ENCODE measurements at regions not wholly inside any gene's neighbourhood (a gene's known extent, or its start where the extent isn't known, plus 50 kb on each side); places are given as distances from the start of the nearest gene placed in this dataset.

DNA sequence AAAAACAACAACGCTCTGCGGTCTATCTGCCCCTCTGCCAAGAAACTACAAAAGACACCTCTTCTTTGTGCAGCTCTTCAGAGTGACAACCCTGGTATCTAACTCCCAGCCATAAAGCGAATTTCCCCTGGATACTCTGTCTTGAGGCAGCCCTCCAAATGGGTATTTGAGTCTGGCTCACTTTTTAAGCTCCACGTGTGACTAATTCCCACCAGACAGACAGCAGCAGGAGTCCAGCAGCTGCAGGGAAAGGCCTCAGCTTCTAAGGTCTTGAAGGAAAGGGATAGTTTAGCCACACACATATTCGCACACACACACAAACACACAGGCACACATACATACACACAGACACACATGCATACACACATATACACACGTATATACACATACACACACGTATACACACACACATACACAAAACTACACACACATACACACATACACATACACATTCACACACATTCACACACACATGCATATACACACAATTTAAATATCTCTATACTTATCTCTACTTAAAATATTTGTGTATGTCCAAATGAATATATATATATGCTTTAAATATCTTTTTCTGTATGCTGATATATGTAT, 188.8 kb downstream of the TSHZ3 start:
- DNase-seq (ENCODE audit: low read depth in 2 of 2), result no peak

DNA sequence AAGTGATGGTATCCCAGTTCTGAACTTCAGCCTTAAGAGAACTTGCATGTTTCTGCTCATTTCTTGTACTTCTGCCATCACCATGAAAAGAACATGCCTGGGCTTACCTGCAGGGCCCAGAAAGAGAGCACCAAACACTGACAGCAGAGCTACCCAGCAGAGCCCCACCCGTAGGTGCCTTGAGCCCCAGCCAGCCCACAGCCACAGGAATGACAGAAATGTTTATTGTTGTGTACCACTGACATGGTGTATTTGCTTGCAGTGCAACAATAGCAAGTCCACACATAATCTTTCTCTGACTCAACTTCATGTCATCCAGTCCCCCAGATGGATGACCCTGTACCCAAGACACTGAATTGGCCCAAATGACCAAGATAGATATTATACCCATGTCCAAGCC, 195.2 kb downstream of the TSHZ3 start:
- DNase-seq (ENCODE audit: low read depth in 2 of 2), result no peak

DNA sequence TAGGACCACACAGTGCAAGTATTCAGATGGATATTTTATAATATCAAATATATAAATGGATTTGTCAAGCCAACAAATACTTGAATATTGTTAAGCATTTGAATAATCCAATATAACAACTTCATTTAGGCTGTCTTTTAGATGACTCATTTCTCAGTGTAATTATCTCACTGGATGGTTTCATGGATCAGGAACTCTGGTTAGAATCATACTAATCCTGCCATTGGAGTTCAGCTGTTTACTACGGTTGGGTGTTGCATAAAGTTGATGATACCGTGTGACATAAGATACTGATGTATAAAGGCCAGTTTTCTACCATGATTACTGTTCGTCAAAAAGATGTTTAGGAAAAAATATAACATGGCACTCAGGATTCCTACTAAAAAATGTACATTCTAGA, 196.3 kb downstream of the TSHZ3 start:
- DNase-seq (ENCODE audit: low read depth in 2 of 2), result no peak

DNA sequence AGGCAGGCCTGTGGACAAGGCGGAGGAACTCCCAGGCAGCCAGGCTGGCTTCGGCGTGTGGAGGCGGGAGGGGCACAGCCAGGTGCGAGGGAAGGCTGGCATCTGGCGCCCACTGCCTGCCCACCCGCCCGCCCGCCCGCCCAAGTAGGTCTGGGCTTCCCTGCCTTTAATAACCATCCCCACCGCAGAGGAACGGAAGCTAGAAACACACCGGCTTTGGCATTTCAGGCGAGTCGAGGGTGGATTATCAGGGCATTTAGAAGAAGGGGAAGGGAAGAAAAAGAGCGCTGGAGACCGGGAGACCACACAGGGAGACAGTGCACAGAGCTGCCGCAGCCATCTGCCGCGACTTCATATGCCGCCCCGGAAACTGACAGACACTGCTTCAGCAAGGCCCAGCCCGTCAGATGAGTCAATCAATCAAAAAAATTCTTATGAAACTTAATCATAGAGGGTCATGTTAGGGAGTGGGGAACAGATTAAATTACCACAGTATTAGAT, 199.7 kb downstream of the TSHZ3 start:
- no peak for DNase-seq (ENCODE audit: low read depth in 2 of 2)

DNA sequence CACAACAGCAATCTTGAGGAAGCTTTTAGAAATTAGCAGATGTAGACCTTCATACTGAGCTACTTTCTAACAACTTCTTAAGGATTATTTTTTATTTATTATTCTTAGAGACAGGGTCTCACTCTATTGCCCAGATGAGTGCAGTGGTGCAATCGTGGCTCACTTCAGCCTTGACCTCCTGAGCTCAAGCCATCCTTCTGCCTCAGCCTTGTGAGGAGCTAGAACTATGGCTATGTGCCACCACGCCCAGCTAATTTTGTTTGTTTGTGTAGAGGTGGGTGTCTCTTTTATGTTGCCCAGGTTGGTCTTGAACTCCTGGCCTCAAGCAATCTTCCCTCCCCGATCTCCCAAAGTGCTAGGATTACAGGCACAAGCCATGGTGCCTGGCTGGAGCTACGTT, 200.6 kb downstream of the TSHZ3 start:
- no peak for DNase-seq (ENCODE audit: low read depth in 2 of 2)

DNA sequence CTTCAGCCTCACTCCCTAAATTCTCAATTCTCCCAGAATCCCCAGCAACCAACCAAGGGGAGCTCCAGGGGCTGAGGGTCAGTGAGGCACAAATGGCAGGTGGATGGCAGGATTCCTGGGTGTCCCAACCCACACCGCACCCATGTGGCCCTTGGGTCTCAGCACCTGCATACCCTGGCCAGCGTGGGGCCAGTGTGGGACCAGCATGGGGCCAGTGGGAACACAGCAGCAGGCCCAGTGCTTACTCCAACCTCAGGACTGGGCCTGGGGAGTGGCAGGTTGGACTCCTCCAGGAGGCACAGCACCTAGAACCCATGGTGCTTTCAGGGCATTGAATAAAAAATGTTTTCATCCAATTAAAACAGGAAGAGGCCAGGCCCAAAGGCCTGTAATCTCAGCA, 202.0 kb downstream of the TSHZ3 start:
- DNase-seq (ENCODE audit: low read depth in 2 of 2), result no peak

DNA sequence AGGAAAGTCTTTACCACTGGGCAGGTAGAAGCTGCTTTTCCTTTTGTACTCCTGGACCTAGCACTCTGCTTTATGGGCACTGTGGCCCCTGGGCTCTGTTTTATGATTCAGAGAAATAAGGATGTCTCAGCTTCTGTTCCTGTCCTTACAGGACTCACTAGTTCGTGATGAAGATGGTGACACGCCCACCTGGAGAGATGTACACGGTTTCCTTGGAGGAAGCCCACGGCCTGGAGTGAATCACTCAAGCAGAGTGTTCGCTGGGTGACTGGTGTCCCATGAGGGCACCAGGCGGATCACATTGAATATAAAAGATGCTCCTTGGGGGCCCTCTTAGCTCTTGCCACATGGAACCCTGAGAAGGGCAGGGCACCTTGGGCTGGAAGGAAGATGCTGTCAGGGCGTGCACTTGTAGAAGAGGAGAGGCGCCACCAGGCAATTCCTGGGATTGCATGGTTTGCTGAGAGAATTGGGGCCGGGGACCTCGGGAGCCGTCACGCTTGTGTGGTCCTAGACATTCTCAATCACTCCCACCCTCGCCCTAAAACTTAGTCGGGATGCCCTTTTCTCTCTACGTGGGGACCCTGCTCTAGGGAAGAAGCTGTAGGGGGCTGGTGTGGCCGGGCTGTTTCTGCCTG, 202.6 kb downstream of the TSHZ3 start:
- DNase-seq (ENCODE audit: low read depth in 2 of 2), result no peak

DNA sequence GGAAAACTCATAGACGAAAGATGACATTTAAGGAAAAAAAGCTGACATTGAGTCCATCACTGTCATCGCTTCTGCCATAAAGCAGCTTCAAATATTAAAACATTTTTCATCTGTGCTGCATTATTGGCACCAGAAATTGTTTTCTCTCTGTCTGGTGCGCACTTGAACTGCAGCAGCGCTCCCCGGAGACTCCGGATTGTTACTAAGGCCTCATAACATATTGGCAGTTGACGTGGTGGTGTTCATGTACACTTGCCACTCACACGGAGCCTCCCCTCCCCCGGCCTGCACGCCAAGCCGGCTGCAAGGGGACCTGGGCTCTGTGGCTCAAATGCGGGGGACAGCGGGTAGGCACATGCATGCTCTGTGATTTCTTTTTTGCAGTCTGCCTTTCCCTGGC, 203.2 kb downstream of the TSHZ3 start:
- no peak for DNase-seq (ENCODE audit: low read depth in 2 of 2)

DNA sequence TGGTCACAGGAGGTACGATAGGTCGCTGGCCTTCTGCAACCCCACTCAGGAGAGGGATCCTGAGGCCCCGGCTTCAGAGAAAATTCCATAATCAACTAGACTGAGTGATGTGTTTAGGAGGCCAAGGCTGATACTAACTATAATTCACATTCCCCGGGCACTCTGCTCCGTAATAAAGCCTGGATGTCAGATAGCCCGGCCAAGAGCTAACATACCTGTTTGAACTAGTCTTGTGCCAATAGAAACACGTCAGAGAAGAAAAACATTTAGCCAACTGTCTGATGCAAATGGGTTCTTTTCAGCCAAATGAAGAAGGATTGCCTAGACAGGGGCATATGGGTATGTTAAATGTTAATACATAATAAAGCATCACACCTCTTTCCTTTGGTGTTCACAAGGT, 204.2 kb downstream of the TSHZ3 start:
- DNase-seq (ENCODE audit: low read depth in 2 of 2), result no peak

DNA sequence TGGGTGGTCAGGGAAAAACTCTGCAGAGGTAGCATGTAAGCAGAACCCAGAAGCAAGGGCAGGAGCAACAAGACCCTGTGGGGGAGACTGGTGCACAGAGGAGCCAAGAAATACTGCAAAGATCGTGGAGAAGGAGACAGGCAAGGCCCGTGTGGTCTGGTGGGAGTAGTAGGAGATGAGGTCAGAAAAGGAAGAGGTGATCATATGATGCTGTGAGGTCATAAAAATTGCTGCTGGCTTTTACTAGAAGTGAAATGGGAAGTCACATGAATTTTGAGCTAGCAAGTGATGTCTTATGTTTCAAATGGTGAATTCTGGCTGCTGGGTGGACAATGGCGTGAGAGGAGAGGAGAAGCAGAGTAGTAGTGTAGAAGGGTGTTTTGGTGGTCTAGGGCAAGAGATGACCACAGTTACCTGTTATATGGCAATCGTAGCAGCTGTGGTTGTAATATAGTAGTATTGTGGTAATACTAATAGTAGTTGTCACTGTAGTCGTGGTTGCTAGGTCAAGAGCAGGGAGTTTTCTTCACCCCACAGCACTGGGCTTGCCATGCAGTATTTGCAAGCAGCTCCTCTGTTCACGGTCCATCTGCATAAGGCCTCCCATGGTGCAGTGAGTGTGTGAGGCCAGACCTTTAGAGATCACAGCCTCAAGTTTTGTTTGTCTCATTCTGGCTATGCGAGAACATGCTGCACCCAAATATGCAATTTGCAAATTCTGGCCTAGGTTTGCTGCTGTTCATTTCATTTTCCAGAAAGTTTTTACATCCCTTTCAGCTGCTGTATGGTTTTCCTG, 205.0 kb downstream of the TSHZ3 start:
- no peak for DNase-seq (ENCODE audit: low read depth in 2 of 2)

DNA sequence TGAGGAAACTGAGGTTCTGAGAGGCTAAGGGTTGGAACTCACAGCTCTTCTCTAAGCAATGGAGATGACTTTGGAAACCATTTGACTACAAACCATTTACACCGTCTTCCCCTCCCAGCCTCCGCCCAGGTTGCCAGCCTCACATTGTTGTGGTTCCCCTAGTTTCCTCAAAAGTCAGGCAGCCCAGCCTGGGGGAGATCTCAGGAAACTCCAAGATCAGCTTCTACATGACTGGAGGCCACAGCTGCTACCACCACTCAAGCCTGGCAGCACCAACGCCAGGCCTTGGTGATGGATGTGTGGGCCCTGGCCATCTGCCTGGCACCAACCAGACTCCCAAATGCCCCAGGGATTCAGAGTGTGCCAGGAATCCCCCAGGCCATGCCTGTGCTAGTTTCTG, 207.9 kb downstream of the TSHZ3 start:
- DNase-seq (ENCODE audit: low read depth in 2 of 2), result no peak

DNA sequence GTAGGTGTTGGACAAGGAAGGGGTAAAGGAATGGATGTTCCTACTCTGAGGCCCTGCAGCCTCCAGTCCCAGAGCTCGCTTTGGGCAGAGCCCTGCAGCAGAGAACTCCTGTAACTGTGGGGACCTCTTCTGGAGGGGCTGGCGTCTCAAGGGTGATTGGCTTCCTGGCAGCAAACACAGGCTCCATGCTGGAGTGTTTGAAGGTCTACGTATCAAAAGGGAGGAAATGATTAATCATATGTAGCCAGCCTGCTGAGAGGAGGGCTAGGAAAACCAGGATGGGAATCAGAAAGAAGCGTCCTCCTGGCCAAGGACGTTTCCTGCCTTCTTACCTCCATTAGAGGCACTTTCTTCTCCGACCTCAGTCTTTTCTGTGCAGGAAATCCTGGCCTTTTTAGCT, 208.5 kb downstream of the TSHZ3 start:
- DNase-seq (ENCODE audit: low read depth in 2 of 2), result no peak

DNA sequence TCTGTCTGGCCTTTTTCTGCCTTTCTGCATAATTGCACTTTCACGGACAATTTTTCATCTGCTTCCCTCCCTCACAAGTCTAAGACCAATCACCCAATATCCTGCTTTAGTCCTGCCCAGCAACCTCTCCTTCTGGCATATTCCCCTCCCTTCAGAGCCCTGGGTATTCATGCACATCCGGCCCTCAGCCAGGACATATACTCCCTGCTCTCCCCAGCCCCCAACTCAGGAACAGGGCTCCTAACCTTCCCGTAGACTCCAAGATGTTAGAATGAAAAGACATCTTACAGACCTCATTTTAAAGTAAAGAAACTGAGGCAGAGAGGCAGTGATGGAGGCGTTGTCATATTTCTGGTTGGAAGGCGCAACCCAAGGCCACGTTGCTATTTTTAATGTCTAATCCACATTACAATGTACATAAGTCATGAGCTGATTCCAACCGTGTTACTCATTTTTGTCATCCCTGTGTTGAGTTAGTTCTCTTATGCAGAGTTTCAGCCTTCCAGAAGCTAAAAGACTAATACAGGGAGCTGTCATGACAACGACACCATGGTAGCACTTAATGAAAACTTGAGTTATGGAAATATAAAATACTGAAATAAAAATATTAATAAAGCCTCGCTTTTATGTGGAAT, 209.2 kb downstream of the TSHZ3 start:
- no peak for DNase-seq (ENCODE audit: low read depth in 2 of 2)

DNA sequence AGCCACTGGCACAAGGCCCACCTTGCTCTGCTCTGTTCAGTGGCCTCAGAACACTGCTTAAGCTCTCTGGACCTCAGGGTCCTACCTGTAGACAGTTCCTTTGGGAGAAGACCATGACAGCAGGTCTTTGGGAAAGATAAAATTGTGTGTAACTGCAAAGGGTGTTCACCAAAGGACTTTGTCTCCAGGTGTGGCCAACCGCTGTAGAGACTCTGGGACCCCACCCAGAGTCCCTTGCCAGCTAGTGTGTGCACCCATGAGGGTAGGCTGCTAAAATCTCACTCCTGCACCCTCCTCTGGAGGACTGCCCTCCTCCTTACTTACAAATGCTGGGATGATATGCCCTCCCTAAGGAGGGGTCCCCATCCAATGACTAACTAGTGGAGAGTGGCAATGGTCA, 211.2 kb downstream of the TSHZ3 start:
- no peak for DNase-seq (ENCODE audit: low read depth in 2 of 2)

DNA sequence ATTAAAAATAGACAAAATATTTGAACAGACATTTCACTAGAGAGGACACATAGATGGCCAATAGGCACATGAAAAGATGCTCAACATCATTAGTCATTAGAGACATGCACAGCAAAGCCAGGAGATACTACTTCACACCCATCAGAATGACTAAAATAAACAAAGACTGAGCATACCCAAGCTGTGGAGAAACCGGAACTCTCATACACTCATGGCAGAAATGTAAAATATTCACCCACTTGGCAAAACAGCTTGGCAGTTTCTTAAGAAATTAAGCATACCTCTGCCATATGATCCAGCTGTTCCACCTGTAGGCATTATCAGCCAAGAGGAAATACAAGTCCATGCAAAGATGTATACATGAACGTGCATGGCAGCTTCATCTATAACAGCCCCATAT, 213.4 kb downstream of the TSHZ3 start:
- no peak for DNase-seq (ENCODE audit: low read depth in 2 of 2)

DNA sequence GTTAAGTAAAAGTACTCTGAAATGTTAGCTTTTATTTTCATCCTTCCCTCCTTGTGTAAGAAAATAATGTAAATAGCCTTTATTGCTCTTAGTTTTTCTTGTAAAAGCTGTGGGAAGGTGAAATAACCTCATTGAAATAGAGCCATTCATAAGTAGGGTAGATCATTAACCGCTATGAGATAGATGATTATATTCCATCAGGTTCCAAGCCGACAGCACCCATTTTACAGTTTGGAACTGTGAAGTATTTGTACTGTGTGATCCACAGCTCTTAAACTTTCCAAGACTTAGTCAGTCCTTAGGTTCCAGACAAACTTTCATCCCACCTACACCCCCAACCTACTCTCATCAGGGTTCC, 216.5 kb downstream of the TSHZ3 start:
- no peak for DNase-seq (ENCODE audit: low read depth in 2 of 2)

DNA sequence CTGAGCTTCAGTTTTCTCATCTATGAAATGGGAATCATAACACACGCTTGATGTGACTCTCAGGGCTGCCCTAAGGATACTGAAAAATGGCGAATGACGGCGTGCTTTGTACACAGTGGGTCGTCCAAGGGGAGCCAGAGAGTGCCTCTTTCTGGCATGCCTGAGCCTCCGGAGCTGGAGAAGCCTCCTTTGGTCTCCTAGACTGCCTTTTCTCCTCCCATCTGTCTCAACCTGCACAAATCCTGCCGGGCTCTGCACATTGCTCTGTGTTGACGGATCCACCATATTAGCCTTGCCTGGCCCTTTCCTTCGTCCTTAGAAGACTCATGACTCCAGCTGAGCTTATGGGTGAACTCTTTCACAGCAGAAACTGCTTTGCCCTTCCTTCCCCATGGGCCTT, 220.9 kb downstream of the TSHZ3 start:
- DNase-seq (ENCODE audit: low read depth in 2 of 2), result no peak

DNA sequence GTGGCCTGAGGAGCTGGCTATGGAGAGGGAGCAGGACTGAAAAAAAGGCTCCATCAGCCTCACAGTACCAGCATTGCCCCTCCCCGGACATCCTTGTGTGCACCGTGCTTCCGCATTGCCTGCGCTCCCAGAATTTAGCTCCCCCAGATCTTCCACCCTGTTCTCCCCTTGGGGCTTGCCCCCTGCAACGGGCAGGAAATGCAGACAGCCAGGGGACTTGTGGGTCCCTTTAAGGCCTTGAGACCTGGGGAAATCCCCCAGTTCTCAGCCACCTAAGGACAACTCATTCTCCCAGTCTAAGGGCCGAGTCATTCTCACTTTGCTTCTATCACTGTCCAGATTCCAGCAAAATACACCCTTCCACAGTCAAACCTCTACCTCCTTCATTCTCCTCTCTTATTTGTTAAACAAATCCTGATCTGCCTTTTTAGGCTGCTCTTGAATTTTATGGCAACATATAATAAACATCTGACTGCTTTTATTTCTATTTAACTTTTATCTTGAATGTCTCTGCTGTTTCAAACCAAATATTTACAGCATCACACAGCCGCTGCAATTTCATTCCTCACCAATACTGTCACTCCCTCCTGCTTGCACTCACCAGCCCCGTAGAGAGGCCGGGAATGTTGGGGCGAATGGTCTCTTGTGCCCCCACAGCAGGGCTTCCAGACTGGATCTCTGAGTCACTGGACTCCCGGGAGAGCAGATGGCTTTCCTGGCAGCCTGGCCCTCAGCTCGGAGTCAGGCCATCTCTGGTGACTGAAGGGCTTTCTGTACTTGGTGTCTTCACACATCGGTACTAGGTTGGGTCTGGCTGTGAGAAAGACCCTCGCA, 221.9 kb downstream of the TSHZ3 start:
- no peak for DNase-seq (ENCODE audit: low read depth in 2 of 2)

DNA sequence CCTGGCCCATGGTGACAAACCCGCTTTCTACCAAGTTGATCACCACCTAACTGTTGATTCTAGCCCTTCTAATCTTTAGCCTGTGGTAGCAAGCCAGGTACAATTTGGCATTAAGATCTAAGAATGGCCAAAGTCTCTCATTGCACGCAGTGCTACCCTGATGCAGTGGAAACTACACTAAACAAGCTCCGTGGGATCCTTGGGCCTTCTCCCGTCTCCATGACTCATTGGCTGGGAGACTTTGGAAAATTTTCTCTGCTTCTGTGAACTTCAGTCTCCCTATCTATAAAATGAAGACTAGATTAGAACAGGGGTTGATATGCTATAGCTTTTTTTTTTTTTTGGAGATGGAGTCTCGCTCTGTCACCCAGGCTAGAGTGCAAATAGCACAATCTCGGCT, 223.0 kb downstream of the TSHZ3 start:
- no peak for DNase-seq (ENCODE audit: low read depth in 2 of 2)

DNA sequence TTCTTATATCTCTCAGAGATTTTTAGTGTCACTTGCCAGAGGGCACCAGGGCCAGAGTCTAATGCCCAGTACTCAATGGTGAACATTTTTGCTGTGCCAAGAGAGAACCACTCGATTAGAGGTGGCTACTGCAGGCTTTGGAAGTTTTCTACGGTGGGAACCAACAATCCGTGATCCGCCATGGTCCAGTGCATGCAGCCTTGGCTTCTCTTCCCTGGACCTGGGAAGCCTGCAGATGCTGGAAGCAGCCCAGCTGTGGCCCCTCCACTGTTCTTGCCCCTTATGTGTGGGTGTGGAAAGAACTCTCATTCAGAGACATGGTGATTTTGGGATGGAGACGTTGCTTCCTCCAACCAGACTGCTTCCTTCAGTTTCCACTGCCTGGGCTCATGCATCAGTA, 224.2 kb downstream of the TSHZ3 start:
- no peak for DNase-seq (ENCODE audit: low read depth in 2 of 2)

DNA sequence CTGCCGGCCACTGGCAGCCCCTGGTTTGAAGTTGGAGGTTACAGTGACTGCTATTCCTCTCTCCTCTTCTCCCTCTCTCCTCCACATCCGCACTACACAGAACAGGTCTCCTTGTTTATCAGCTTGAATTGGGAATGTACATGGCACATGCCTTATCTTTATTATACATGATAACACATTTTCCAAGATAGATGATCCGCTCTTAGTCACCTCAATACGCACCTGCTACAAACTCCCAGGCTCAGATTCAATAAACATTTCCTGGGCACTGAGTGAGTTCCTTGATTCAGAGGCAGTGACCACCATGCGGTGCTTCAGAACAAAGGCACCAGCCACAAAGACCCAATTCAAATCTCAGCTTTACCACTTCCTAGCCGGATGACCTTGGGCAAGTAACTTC, 227.7 kb downstream of the TSHZ3 start:
- DNase-seq (ENCODE audit: low read depth in 2 of 2), result no peak

DNA sequence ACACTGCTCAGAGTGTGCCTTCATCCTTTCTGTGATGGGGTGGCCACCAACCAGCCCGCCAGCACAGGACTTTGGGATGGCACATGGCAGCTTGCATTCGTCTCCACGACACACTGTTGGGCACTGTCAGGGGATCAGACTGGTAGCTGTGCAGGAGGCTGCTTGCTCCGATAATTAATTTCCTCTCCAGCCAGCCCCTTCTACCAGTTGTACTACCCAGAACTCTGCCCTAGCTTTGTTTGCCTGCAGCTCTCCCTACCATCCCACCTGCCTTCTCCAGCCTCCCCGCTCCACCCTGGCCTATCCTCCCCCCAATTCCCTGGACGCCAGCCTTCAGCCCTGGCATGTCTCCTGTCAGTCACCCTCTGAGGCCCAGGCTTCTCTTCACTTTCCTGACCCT, 228.3 kb downstream of the TSHZ3 start:
- no peak for DNase-seq (ENCODE audit: low read depth in 2 of 2)

Data from activated CD8-positive, alpha-beta memory T cell treated with anti-CD3 and anti-CD28 coated beads for 4 hours (primary cell).